DND-41 (cell line): ENCODE measurements at regions not wholly inside any gene's neighbourhood (a gene's known extent, or its start where the extent isn't known, plus 50 kb on each side); places are given as distances from the start of the nearest gene placed in this dataset.

Experiments used
- ATAC-seq: fragments of 200-7000 bp; cut with Tn5 transposase; 3 replicates; pipeline ENCODE4 v1.9.1; 2021; ENCODE audit warnings: low read depth; ENCODE audit not compliant: insufficient read depth
- DNase-seq: peaks from one replicate; pipeline ENCODE4 v3.0.0-alpha.2; 2020
- H2AFZ ChIP-seq: 2 replicates; pipeline ENCODE4 v1.6.0; 2012; ENCODE audit warnings: low read depth, low read length
- H3K27ac ChIP-seq: 2 replicates; pipeline ENCODE4 v1.5.1; 2012; ENCODE audit warnings: low read length, inconsistent platforms
- H3K27me3 ChIP-seq: fragments of 200-600 bp; sonication (generic); 2 replicates; pipeline ENCODE4 v1.6.0; 2012; ENCODE audit warnings: low read length, mild to moderate bottlenecking, inconsistent platforms; ENCODE audit not compliant: insufficient read depth, poor library complexity
- H3K36me3 ChIP-seq: 2 replicates; pipeline ENCODE4 v1.5.1; 2012; ENCODE audit warnings: low read length, inconsistent platforms; ENCODE audit not compliant: insufficient read depth
- H3K4me1 ChIP-seq: 2 replicates; pipeline ENCODE4 v1.5.1; 2012; ENCODE audit warnings: mild to moderate bottlenecking, low read length; ENCODE audit not compliant: insufficient read depth
- H3K4me2 ChIP-seq: 2 replicates; pipeline ENCODE4 v1.6.0; 2012; ENCODE audit warnings: mild to moderate bottlenecking, moderate library complexity, low read length, inconsistent platforms; ENCODE audit not compliant: insufficient read depth
- H3K4me3 ChIP-seq, 2 experiments: fragments of 200-600 bp in 1 of 2; shearing (Covaris generic) in 1 of 2; 2 replicates each; pipeline ENCODE4 v1.5.1; 2012 to 2016; ENCODE audit warnings: inconsistent platforms in 2 of 2, low read length in 2 of 2, mild to moderate bottlenecking in 2 of 2, low read depth in 1 of 2, moderate library complexity in 1 of 2
- H3K79me2 ChIP-seq: 2 replicates; pipeline ENCODE4 v1.6.0; 2012; ENCODE audit warnings: low read length, inconsistent platforms; ENCODE audit not compliant: insufficient read depth
- H3K9ac ChIP-seq: 2 replicates; pipeline ENCODE4 v1.6.0; 2012; ENCODE audit warnings: low read depth, mild to moderate bottlenecking, inconsistent platforms, low read length, moderate library complexity
- H3K9me3 ChIP-seq: 2 replicates; pipeline ENCODE4 v1.5.1; 2012; ENCODE audit warnings: low read length, moderate library complexity, mild to moderate bottlenecking, inconsistent platforms; ENCODE audit not compliant: insufficient read depth, severe bottlenecking
- H4K20me1 ChIP-seq: 2 replicates; pipeline ENCODE4 v1.6.0; 2012; ENCODE audit warnings: low read length; ENCODE audit not compliant: insufficient read depth
- CTCF ChIP-seq: IDR thresholded peaks from 2 replicates; pipeline ENCODE4 v1.5.1; 2012; ENCODE audit warnings: borderline replicate concordance, low read length, moderate library complexity, mild to moderate bottlenecking; ENCODE audit not compliant: poor library complexity, severe bottlenecking; ENCODE audit errors: extremely low read depth
- EZH2 ChIP-seq: IDR thresholded peaks from 3 replicates; pipeline ENCODE4 v1.6.1; 2012; ENCODE audit warnings: borderline replicate concordance, low read depth, mild to moderate bottlenecking, moderate library complexity, low read length, inconsistent platforms; ENCODE audit not compliant: severe bottlenecking

GRCh38 chr2:8168876-8169424 lies 512.9 kb upstream of the ID2 start:
- no peaks in the 10 kb centered on the region for H3K4me1 ChIP-seq
- H3K4me2 ChIP-seq: no peak overlapping the region
- ATAC-seq (0 out of 3 replicates have a peak, but pooled peaks have one; percentile 33), DNase-seq (no peak)
- H3K27me3 ChIP-seq: no peaks in the 10 kb centered on the region
- H3K27ac ChIP-seq: no peak overlapping the region
- H4K20me1 ChIP-seq: no peaks in the 10 kb centered on the region
- no peak overlapping the region for H2AFZ ChIP-seq
- TF ChIP-seq EZH2: no peak
- no peak overlapping the region for H3K4me3 ChIP-seq
- H3K9ac ChIP-seq: no peak overlapping the region
- no peaks in the 10 kb centered on the region for H3K36me3 ChIP-seq
- no peaks in the 10 kb centered on the region for H3K9me3 ChIP-seq
- H3K79me2 ChIP-seq: no peaks in the 10 kb centered on the region

DNA sequence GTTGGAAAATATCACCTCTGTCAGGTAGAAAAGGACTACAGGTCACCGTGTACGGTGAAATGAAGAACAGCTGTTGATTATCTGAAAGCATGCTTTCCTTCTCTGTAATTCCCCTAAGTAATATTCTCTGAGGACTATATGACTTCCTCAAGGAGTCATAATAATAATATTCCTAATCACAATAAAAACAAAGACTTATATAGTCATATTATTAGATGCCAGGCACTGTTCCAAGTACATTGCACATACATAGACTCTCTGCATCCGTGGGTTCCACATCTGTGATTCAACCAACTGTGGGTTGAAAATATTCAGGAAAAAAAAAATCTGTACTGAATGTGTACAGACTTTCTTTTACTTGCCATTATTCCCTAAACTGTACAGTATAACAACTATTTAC lies 512.4 kb upstream of the ID2 start:
- H3K27me3 ChIP-seq: no peaks in the 10 kb centered on the region
- no peak overlapping the region for H3K4me2 ChIP-seq
- TF ChIP-seq CTCF (no peak), EZH2 (no peak)
- DNase-seq: no peak
- H3K9me3 ChIP-seq: no peaks in the 10 kb centered on the region
- no peaks in the 10 kb centered on the region for H4K20me1 ChIP-seq
- H3K36me3 ChIP-seq: no peaks in the 10 kb centered on the region
- H3K27ac ChIP-seq: no peak overlapping the region
- H3K9ac ChIP-seq: no peak overlapping the region
- no peak overlapping the region for H3K4me3 ChIP-seq
- H2AFZ ChIP-seq: no peak overlapping the region
- no peak for ATAC-seq
- H3K79me2 ChIP-seq: no peaks in the 10 kb centered on the region
- H3K4me1 ChIP-seq: no peaks in the 10 kb centered on the region

GRCh38 chr2:8170552-8171327 lies 511.1 kb upstream of the ID2 start:
- no peaks in the 10 kb centered on the region for H3K4me1 ChIP-seq
- no peak for DNase-seq
- H3K27ac ChIP-seq: no peak overlapping the region
- no peak overlapping the region for H3K4me3 ChIP-seq
- no peaks in the 10 kb centered on the region for H3K9me3 ChIP-seq
- H3K79me2 ChIP-seq: no peaks in the 10 kb centered on the region
- no peak for ATAC-seq
- H4K20me1 ChIP-seq: no peaks in the 10 kb centered on the region
- no peaks in the 10 kb centered on the region for H3K36me3 ChIP-seq
- no peak overlapping the region for H3K9ac ChIP-seq
- no peak for TF ChIP-seq CTCF
- H3K4me2 ChIP-seq: no peak overlapping the region
- no peak overlapping the region for H2AFZ ChIP-seq
- H3K27me3 ChIP-seq: no peaks in the 10 kb centered on the region

GRCh38 chr2:8171608-8172007 lies 510.2 kb upstream of the ID2 start:
- Histone ChIP-seq H3K4me1 (no peaks in the 10 kb centered on the region), H3K36me3 (no peaks in the 10 kb centered on the region), H3K79me2 (no peaks in the 10 kb centered on the region), H3K9ac (no peak overlapping the region), H4K20me1 (no peaks in the 10 kb centered on the region), H3K27ac (no peak overlapping the region), H3K9me3 (no peaks in the 10 kb centered on the region), H3K4me3 (no peak overlapping the region), H2AFZ (no peak overlapping the region), H3K27me3 (no peaks in the 10 kb centered on the region), H3K4me2 (no peak overlapping the region)
- ATAC-seq (no peak), DNase-seq (no peak)
- no peak for TF ChIP-seq CTCF
- no peak for TF ChIP-seq EZH2
